ENCODE measurements at regions not wholly inside any gene's neighbourhood (a gene's known extent, or its start where the extent isn't known, plus 50 kb on each side); places are given as distances from the start of the nearest gene placed in this dataset.

DNA sequence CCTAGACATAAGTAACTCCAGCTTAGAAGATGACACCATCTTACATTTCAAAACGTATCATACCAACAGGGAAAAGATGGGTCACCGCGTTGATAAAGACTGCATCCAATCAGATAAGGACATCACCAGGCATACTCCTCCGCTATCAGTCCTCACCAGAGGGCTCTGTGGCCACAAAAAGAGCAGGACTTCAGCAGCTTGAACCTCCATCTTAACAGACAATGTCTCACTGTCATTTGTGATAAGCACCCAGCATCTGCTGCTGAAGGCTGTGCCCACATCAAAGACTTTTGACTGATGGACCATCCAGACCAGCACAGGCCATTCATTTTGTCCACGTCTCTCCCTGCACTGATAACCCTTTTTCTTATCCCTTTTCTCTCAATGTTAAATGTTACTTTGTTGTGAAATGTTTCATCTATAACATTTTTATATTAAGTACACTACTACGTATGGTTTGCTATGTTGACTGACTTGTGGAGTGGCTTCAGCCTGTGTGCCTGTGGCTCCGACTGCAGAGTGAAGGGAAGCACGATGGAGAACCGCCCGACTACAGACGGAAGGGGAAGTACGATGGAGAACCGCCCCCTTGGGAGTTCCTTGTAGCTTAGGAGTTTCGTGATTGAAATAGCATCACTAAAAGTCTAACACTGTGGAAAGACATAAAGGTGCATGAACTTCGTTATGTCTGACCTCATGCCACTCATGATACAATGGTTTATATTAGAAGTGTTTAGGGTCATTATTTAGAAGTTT is 595.4 kb upstream of the AGA start:
- DNase-seq (ENCODE audit: low read depth in 2 of 2), result no peak

- DNase-seq (ENCODE audit: low read depth in 2 of 2), result no peak
Observed at GRCh38 chr4:178056996-178057395, 614.8 kb upstream of the AGA start.

DNA sequence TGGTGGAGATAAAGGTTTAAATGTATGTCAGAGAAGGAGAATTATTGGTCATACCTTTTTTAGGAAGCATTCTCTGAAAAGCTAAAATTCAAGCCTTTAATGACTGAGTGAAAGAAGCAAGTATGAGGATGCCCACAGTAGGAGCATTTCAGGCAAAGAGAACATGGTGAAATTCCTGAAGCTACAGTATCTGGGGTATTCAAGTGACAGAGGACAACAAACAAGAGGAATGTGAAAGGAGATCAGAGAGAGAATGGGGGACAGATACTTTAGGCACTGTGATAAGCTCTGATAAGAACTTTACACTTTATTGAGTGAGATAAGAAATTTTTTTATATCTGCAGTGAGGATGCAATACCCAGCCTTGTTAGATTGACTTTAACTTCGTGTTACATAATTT is 621.3 kb upstream of the AGA start:
- DNase-seq (ENCODE audit: low read depth in 2 of 2), result no peak

DNA sequence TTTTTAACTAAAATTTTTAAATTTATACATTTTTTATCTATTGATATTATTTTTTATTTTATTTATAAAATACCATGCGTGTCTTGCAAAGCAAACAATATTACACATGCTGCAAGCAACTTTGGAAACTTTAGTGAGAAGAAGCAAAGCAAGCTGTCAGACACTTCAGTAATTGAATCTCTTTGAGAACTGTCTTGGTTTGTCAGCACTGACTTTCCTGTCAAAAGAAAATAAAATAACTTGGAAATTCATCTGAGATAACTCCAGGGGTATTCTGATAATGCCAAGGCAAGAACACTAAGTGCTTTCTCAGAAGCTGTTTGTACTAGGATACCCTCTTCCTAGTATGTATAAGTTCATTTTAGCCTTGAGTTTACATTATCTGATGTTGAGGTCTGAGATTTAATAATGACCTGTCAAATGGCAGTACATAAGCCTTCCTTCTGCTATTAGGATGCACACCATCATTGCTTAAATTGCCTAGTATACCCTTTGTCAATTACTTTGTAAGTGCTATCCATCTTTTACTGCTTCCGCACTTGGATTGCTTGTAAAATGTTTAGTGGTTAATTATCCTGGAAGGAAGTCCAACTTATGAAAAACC is 624.2 kb upstream of the AGA start:
- DNase-seq (ENCODE audit: low read depth in 2 of 2), result no peak

DNA sequence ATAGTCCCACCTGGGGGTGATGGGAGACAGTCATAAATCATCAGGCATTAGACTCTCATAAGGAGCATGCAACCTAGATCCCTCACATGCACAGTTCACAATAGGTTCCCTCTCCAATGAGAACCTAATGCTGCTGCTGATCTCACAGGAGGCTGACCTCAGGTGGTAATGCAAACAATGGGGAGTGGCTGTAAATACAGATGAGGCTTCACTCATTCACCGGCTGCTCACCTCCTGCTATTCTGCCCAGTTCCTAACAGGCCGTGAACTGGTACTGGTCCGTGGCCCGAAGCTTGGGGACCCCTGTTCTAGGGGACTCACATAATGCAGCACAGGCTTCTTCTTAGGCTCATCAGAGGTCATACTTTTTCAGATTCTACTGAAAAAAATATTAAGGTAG is 625.9 kb upstream of the AGA start:
- no peak for DNase-seq (ENCODE audit: low read depth in 2 of 2)

GRCh38 chr4:178070163-178070562 is 627.9 kb upstream of the AGA start:
- no peak for DNase-seq (ENCODE audit: low read depth in 2 of 2)

- no peak for DNase-seq (ENCODE audit: low read depth in 2 of 2)
Observed at GRCh38 chr4:178080312-178080711, 638.1 kb upstream of the AGA start.

- no peak for DNase-seq (ENCODE audit: low read depth in 2 of 2)
Observed at GRCh38 chr4:178081176-178081575, 638.9 kb upstream of the AGA start.

- DNase-seq (ENCODE audit: low read depth in 2 of 2), result no peak
Observed at GRCh38 chr4:178081896-178082295, 639.7 kb upstream of the AGA start.

- DNase-seq (ENCODE audit: low read depth in 2 of 2), result no peak
Observed at GRCh38 chr4:178082906-178083305, 640.7 kb upstream of the AGA start.

GRCh38 chr4:178083968-178084367 is 641.7 kb upstream of the AGA start:
- no peak for DNase-seq (ENCODE audit: low read depth in 2 of 2)

DNA sequence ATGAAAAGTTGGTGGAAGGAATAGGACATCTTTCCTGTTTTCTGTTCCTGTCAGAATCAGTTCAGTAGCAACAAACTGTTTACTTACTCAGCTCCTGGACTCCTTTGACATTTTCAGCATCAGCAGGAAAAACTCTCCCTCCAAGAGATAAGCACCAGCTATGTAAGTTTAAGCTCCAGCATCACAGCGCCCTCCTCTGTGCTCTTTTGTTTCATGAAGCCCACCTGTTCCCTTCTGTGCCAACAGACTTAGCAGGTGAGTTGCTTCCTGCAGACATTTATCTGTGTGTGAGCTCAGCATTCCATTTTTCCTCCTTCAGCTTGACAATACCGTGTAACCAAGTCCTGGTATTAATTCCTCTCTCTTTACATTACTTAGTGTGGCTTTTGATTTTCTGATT is 644.1 kb upstream of the AGA start:
- DNase-seq (ENCODE audit: low read depth in 2 of 2), result no peak

DNA sequence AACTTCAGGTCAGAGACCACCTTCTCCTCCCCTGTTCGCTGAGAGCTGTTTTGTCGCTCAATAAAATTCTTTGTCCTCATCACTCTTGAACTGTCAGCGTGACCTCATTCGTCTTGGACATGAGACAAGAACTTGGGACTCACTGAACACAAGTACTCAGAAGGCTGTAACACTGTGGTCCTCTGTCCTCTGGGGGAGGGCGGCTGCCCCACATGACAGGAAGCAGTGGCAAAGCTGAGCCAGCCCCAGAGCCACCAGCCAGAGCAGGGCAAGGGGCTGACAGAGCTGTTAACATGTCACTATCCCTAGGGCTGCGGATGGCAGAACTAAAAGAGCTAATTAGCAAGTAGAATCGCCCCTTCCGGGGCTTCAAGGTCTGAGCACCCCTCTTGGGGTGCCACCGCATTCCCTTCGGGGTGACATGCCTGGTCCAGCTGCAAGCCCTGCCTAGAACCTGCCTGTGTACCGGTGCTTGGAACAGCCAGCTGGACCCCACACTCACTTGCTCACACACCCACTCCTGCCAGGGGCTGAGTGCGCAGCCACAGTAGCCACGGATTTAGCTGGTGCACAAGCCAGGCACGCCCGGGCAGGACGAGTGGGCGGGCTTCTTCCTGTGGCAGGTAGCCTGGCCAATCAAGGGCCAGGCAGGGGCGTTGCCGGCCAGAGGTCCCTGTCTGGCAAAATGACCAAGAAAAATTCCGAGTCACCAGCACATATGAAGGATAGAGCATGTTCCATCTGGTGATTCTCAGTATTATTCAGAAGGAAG is 648.6 kb upstream of the AGA start:
- no peak for DNase-seq (ENCODE audit: low read depth in 2 of 2)

- DNase-seq (ENCODE audit: low read depth in 2 of 2), result no peak
Observed at GRCh38 chr4:178102139-178102538, 659.9 kb upstream of the AGA start.

- DNase-seq (ENCODE audit: low read depth in 2 of 2), result no peak
Observed at GRCh38 chr4:178105242-178105641, 663.0 kb upstream of the AGA start.

- no peak for DNase-seq (ENCODE audit: low read depth in 2 of 2)
Observed at GRCh38 chr4:178136736-178137345, 694.6 kb upstream of the AGA start.

DNA sequence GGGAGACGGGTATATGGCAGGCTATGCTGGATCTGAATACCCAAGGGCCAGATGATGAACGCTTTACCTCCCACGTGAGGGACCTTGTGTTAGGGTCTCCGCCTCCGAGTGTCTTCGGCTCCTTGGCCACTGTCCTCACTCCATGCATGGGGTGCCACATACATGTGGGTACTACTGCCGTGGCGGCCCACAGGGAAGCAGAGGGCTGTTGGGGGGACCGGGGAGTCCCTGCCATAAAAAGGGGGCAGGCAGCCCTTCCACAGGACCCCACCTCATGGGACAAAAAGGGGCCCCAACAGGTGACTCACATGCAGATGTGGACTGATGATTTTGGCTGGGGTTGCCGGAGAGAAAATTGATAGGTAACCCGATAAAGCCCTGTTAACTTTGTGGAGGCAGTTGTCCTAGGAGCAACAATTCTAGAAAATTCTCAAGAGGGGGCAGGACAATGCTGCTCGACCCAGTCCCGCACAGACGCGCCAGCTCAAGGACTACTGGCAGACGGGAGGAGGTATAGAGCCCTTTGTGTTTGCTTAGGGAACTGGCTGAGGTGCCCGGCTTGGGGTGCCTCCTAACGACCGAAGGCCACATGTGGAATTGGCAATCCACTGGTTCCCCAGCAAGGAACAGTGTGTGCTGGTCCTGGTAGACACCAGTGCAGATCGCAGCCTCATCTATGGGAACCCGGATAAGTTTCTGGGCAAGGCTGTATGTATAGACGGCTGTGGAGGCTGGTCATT is 695.7 kb upstream of the AGA start:
- no peak for DNase-seq (ENCODE audit: low read depth in 2 of 2)

DNA sequence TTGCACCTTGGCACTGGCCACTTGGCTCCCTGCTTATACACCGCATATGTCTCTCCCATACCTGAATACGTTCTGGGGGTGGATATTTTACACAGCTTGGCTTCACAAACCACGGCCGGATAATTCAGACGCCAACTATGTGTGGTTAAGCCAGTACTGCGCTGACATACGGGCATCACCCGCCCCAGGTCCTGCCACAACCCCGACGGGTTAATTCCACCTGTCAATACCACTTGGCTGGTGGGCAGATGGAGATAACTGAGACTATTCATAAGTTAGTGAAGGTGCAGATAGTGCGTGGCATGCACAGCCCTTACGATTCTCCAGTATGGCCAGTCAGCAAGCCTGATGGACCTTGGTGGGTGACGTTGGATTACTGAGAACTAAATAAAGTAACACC is 696.3 kb upstream of the AGA start:
- DNase-seq (ENCODE audit: low read depth in 2 of 2), result no peak

DNA sequence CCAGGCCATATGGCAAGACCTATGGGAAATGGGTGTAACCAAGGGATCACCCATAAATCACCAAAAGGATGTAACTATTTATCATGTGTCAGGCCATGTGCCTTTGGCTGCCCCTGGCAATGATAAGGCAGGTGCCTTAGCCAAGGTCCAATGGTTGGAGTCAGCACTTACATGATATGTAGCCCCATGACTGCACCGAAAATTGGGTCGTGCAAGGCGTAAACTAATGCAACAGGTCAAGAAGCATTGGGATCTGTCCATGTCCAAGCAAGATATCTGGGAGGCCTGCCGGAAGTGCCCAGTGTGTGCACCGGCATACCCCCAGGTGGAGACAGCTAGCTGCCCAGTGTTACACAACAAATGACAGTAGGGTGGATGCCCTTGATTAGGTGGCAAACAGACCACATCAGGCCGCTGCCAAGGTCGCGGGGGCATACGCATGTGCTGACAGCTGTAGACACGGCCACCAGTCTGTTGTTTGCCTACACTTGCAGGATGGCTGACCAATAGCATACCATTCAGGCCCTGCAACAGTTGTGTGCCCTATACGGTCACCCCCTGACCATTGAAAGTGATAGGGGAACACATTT is 698.2 kb upstream of the AGA start:
- DNase-seq (ENCODE audit: low read depth in 2 of 2), result no peak

- DNase-seq (ENCODE audit: low read depth in 2 of 2), result no peak
Observed at GRCh38 chr4:178142724-178143123, 700.5 kb upstream of the AGA start.

- no peak for DNase-seq (ENCODE audit: low read depth in 2 of 2)
Observed at GRCh38 chr4:178148106-178148505, 705.9 kb upstream of the AGA start.

Data from stimulated activated CD4-positive, alpha-beta T cell treated with anti-CD3 and anti-CD28 coated beads, Interleukin-1b, Interleukin-23, amount 100 ng/mL, for 4 hours (primary cell).